ENCODE measurements at regions not wholly inside any gene's neighbourhood (a gene's known extent, or its start where the extent isn't known, plus 50 kb on each side); places are given as distances from the start of the nearest gene placed in this dataset.

DNA sequence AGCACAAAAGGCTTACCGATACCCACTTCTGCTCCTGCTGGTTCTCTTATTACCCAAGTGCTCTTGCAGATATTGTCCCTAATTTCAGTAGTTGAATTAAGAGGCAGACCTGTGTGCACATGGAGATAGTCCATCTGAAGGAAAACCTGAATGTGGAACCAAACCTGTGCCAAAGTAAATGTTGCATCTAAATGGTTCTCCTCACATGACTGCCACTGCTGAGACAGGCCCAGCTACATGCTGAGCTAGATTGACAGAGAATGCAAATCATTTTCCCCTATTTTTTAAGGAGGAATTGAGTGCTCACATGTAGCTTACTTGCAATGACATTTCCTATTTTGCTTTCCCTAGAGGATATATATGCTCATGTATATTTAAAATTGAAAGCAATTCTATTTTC is 609.1 kb upstream of the TECRL start:
- TF ChIP-seq SP1 (IDR thresholded peaks at IDR 0.05) (no peak), SUZ12 (IDR thresholded peaks at IDR 0.05) (no peak), FOXM1 (IDR thresholded peaks at IDR 0.05; ENCODE audit: borderline replicate concordance) (no peak)
